ENCODE measurements at regions not wholly inside any gene's neighbourhood (a gene's known extent, or its start where the extent isn't known, plus 50 kb on each side); places are given as distances from the start of the nearest gene placed in this dataset.

- peak; percentile 56 for DNase-seq (ENCODE audit: low spot score)
These were observed 387.7 kb downstream of the TMEM135 start for GRCh38 chr11:87425391-87425790.

- DNase-seq (ENCODE audit: low spot score): no peak
These were observed 385.4 kb downstream of the TMEM135 start for GRCh38 chr11:87423161-87423560.

GRCh38 chr11:87422566-87422965 is 384.8 kb downstream of the TMEM135 start:
- peak; percentile 25 for DNase-seq (ENCODE audit: low spot score)

- DNase-seq (ENCODE audit: low spot score): peak; percentile 84
These were observed 383.7 kb downstream of the TMEM135 start for GRCh38 chr11:87421422-87421821.

GRCh38 chr11:87417951-87418350 is 380.2 kb downstream of the TMEM135 start:
- DNase-seq (ENCODE audit: low spot score): no peak

- DNase-seq (ENCODE audit: low spot score): no peak
These were observed 368.1 kb downstream of the TMEM135 start for GRCh38 chr11:87405843-87406242.

GRCh38 chr11:87405356-87405755 is 367.6 kb downstream of the TMEM135 start:
- DNase-seq (ENCODE audit: low spot score): no peak

- DNase-seq (ENCODE audit: low spot score): no peak
These were observed 363.9 kb downstream of the TMEM135 start for GRCh38 chr11:87401653-87402052.

GRCh38 chr11:87399341-87399740 is 361.6 kb downstream of the TMEM135 start:
- DNase-seq (ENCODE audit: low spot score): no peak

- no peak for DNase-seq (ENCODE audit: low spot score)
These were observed 361.2 kb downstream of the TMEM135 start for GRCh38 chr11:87398931-87399330.

GRCh38 chr11:87397011-87397865 is 359.5 kb downstream of the TMEM135 start:
- DNase-seq (ENCODE audit: low spot score): no peak

GRCh38 chr11:87394924-87395323 is 357.2 kb downstream of the TMEM135 start:
- peak; percentile 37 for DNase-seq (ENCODE audit: low spot score)

GRCh38 chr11:87392665-87393064 is 354.9 kb downstream of the TMEM135 start:
- no peak for DNase-seq (ENCODE audit: low spot score)

GRCh38 chr11:87391496-87391895 is 353.8 kb downstream of the TMEM135 start:
- no peak for DNase-seq (ENCODE audit: low spot score)

- DNase-seq (ENCODE audit: low spot score): no peak
These were observed 346.5 kb downstream of the TMEM135 start for GRCh38 chr11:87384078-87384729.

- DNase-seq (ENCODE audit: low spot score): no peak
These were observed 336.5 kb downstream of the TMEM135 start for GRCh38 chr11:87374038-87374807.

All from kidney tubule cell (primary cell).